NCI-H748 (cell line): ENCODE measurements at regions not wholly inside any gene's neighbourhood (a gene's known extent, or its start where the extent isn't known, plus 50 kb on each side); places are given as distances from the start of the nearest gene placed in this dataset.
"Not testable (repeated sequence)": the region's sequence is repeated elsewhere in the genome, so short reads cannot be mapped to it uniquely, and the experiment has no call there.

Experiments used
- DNase-seq: peaks from one replicate; lab custom pipeline; 2025; ENCODE audit not compliant: unreplicated experiment; lab: John Stamatoyannopoulos, UW

DNA sequence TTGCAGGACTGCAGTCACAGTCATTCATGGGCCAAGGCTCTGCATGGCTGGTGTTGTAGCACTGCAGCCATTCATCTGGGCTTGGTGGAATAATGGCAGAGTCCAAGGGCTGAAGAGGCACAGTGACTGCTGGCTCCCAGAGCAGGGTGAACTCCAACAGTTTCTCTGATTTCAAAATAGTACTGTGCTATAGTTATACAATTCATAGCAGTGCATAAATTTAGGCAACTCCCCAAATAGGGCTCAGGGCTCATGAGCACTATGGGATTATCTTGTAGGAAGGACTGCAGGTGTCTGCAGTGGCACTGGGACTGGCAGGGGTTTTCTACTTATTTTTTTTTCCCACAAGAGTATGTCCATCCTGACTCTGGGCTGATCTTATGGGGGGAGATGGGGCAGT is 642.5 kb upstream of the SGCD start:
- DNase-seq: no peak

DNA sequence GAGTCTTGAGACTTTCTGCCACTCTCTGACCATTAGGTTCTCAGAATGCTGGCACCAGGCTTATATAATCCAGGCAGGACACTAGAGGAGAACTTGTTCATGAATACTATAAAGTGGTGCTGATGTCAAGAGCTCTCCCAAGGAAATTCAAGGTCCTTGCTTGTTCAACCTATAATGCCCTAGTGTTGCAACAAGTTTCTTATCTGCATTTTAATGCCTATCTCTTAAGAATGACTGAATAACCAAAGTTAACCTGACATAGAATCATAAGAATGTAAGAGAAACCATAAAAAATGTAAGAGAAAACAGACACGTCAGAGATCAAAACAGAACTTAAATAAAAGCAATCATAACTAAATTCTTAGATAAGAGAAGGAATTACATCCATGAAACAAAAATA is 640.8 kb upstream of the SGCD start:
- no peak for DNase-seq

DNA sequence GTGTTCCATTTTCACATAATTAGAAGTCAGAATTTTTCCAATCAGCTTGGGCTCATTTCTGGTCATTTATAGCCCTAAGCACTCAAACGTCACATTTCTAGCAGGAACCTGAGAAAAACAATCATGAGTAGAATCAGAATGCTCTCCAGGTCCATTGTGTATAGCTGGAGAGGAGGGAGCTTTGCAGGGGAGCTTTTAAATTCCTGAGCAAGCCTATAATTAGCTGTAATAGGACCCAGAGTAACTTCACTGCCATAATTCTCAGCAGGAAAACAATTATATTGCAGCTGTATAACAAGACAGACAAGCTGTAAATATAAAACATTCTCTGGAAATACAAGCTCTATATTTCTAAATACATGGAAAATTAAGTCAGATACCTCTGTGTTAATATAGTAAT is 637.6 kb upstream of the SGCD start:
- DNase-seq: peak; percentile 87

DNA sequence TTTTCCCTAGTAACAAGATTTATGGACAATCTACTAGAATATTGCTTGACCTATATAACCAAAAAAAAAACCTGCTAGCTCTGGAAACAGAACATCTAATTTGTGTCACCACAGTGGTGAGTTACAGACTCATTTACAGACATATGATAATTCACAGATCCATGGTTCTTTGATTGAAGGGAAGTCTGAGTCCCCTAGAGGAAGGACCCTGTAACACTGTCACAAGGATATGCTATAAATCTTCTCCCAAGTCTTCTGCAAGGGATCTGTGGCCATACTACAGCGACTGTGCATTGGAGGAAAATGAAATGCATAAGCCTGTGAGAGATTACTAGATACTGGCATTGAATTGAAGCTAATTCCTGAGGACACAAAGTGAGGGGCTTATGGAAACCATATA is 630.6 kb upstream of the SGCD start:
- DNase-seq: no peak

DNA sequence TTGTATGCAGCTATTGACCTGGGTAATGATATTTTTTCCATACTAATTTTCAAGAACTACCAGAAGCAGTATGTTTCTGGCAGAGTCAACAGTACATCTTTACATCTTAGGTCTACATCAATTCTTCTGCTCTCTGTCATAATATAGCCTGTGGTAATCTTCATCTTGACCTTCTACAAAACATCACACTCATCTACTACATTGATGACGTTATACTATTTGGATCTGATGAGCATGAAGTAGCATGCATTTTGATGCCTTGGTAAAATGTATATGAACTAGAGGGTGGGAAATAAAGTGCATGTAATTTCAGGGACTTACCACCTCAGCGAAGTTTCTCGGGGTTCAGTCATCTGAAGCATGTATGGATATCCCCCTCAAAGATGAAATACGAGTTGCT is 629.7 kb upstream of the SGCD start:
- no peak for DNase-seq

DNA sequence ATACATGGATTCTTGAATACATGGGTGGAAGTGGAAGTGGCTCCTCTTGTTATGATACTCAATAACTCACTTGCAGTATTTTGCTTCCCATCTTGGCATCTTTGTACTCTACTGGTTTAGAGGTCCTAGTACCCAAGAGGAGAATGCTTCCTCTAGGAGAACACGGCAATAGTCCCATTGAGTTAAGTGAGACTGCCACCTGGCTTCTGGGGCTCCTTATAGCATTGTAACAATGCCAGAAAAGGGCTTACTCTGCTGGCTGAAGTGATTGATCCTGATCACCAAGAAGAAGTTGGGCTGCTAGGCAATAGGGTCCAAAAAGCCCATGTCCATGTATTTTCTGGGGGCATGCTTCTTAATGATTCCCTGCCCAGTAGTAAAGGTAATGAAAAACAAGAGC is 627.6 kb upstream of the SGCD start:
- no peak for DNase-seq

DNA sequence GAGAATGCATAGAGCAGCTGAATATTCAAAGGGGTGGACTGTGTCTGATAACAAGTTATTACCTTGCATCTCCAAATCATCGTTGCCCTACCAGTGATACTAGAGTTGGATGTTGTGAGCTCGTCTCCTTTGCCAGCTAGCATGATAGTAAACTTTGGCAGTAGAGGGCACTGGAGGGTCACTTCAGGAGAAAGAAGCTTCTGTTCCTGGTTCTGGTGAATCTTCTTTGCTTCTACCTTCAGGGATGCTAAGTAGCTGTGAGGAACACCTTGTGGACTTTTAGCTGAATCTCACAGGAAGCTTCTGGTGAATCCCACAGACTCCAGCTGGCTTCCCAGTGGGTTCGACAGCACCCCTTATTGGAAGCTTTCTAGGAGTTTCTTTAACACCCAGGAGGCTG is 626.6 kb upstream of the SGCD start:
- DNase-seq: no peak

DNA sequence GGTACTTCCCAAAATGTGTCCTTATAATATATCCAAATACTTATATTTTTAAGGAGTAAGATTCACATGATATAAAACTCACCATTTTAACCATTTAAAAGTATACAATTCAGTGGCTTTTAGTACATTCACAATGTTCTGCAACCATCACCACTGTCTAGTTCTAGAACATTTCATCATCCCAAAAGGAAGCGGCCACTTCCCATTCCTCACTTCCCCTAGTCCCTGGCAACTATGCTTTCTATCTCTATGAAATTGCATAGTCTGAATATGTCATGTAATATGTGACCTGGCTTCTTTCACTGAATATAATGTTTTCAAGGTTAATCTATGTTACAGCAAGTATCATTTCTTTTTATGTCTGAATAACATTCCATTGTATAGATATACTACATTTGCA is 615.1 kb upstream of the SGCD start:
- DNase-seq: no peak

DNA sequence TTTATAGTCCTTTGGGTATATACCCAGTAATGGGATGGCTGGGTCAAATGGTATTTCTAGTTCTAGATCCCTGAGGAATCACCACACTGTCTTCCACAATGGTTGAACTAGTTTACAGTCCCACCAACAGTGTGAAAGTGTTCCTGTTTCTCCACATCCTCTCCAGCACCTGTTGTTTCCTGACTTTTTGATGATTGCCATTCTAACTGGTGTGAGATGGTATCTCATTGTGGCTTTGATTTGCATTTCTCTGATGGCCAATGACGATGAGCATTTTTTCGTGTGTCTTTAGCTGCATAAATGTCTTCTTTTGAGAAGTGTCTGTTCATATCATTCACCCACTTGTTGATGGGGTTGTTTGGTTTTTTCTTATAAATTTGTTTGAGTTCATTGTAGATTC is 612.5 kb upstream of the SGCD start:
- not testable (repeated sequence) for DNase-seq

DNA sequence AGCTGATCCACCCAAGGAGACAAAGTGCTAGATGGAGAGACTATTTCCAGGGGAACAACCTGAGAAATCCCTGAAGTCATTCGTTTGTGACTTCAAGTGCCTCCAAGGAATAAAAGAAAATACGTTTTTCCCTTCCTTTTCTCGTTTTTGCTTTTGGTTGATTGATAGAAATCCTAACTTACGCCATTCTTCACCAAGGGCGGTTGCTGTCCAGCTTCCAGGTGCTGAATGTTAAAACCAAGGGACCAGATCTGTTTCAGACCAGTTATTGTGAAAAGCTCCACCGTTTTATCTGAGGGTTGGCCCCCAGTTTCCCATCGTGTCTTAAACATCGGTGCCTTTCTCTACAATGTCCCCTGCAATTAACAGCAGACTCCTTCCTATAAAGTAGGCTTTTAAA is 600.7 kb upstream of the SGCD start:
- DNase-seq: no peak

DNA sequence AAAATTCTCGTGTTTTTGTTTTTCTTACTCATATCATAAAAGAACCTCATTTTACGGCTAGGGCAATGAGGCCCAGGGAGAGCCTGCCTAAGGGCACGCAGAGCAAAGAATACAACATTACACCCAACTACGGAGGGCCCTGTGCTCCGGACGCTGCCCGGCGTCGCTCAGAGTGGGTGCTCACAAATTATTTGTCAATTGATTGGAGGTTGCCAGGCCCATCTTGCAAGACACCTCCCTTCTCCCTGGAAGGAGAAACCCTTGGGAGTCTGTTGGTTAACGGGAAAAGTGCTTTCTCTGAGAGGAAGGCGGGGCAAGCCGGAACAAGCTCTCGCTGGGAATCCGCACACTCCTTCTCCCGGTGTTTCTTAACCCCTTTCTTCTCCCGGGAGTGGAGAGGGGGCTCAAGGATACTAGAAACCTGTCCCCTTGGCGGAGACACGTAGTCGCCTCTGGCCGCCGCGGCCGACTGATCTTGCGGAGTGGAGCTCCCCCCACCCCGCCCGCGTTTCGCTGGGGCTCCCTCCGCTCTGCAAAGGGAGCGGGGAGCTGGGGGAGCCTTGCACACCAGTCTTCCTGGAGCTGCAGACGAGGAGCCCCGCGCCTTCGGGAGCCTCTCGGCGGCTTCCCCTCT is 599.3 kb upstream of the SGCD start:
- DNase-seq: no peak

DNA sequence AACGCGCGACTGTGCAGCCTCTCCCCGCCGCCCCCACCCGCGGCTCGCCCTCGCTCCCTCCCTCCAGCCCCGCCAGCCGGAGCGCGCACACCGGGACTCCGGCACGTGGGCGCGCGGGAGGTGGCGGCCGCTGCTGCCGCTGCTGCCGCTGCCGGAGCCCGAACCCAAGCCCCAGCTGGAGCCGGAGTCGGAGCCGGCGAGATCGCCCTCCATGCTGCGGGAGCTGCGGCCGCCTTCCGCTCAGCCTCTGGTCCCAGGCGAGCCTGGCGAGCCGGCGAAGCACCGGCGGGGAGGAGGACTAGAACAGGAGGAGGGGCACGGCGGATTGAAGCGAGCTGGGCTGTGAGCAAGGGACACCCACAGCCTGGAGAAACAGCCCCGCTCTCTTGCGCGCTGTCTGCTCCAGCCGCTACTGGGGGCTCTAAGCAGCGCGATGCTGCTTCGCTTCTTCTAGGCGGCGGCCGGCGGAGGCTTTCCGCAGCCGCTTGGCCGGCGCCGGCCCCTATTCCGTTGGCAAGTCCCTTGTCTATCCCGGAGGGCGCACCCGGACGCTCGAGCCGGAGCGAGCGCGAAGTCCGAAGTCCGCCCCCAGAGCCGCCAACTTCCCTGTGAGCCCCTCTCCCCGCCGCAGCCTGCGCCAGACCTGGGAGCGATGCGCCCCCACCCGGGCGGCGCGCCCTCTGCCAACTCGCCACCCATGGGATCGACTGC is 598.7 kb upstream of the SGCD start:
- DNase-seq: peak; percentile 81

DNA sequence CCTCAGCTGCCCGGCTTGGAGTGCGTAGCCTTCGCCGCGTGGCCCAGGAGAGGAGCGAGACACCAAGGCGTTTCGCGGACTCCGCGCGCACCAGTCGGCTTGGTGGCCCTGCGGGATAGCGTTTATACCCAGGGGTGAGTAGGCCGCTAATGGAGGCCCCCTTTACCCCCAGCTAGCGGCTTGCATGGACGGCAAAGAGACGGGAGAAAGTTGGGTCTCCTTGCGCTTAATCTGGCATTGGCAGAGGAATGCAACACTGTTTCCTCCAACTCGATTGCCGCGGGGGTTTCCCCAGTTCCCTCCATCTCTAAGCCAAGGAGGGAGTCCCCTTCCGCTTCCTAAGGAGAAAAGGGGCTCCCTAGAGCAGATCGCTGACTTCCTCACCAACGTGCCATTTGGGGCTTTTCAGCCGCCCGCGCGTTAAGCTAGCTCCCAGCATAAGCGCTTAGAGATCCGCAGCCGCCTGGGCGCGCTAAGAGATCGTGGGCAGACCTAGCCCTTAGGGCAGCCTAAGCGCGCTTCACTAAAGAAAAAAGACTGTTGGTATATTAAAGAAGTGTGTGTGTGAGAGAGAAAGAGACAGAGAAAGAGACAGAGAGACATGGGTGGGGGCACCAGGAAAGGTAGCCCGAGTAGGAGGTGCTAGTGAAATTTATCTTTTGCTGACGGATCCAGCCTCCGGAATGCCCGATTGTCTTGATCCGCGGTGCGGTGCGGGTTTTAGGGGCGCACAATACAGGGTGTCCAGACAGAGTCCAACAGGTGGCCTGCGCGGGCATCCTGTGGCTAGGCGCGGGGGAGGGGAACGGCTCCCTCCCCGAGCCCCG is 597.9 kb upstream of the SGCD start:
- DNase-seq: peak; percentile 80

DNA sequence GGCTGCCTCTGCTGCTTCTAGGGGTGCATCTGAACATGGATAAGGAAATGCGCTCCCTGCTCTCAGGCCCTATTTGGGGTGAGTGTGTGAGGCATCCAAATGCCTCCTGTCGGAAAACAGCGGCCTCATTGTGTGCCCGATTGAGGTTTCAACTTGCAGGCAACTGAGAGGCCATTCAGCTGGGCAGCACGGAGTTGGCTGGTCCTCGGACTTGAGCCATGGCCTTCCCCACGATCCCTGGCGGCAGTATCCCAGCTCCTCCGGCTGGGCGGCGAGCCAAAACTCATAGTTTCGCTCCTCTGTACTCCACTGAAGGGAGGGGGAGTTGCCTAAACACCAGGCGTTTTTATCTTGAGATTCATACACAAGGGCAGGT is 597.3 kb upstream of the SGCD start:
- DNase-seq: peak; percentile 75

DNA sequence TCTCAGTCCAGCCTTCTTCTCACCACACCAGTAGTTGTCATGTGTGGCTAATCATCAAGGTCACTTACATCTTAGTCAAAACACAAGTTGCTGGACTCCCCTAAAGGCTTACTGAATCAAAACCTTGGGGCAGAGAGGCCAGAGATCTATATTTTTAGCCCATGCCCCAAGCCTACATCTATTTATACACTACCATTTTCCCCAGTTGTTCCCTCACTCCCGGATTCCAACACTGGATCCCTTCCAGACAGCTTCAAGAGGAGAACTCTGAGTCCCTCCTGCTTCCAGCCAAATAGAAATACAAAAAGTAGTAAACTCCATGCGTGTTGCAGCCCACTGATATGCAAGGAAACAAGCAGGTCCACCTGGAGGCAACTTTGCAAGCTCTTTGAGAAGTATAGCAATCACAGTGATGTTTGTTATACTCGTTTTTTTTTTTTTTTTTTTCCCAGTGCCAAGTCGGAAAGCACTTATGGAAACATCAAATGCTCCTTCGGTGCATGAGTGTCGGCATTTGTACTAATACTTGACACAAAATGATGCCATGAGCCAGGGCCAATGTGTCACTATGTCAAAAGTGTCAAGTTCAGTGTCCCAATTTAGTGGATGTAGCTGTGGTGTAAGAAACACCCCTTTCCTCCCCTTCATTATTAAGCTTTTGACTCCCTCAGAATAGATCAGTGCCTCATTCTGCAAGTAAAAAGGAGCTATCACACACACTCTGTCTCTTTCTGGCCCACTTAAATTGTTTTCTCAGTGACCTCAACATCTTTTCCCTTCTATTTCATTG is 594.2 kb upstream of the SGCD start:
- DNase-seq: no peak

DNA sequence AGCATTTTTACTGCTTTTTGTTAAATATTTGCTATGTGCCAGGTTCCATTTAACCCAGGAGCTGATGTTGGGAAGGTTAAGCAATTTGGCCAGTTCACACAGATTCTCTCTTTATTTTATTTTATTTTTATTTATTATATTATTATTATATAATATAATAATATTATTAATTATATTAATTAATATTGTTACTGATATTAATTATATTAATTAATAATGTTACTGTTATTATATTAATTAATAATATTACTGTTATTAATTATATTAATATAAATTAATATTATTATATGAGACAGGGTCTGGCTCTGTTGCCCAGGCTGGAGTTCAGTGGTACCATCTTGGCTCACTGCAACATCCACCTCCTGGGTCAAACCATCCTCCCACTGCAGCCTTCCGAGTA is 593.0 kb upstream of the SGCD start:
- no peak for DNase-seq

DNA sequence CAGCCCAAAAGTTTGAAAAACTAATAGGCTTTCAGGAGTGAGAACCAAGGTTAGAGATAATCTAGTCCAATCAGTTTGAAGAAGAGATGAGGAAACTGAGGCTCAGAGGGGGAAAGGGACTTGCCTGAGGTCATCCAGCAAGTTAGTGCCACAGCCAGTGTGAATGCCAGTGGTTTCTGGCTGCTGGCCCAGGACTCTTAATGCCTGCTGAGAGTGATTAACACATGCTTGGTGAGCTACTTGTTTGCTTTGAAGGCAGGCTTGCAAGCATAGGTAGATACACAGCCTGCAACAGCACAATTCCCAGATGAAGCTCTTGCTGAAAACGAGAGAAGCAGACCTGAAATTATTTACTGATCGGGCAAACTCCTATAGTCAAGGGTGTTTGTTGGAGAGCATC is 591.6 kb upstream of the SGCD start:
- DNase-seq: peak; percentile 79

DNA sequence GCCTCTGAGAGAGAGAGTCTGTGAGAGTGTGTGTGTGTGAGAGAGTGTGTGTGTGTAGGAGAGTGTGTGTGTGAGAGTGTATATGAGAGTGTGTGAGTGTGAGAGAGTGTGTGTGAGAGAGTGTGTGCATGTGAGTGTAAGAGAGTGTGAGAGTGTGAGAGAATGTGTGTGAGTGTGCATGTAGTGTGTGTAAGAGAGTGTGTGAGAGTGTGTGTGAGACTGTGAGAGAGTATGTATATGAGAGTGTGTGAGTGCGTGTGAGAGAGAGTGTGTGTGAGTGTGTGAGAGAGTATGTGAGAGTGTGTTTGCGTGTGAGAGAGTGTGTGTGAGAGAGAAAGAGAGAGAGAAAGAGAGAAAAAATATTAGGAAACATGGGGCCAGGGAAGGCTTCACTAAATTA is 588.3 kb upstream of the SGCD start:
- no peak for DNase-seq

DNA sequence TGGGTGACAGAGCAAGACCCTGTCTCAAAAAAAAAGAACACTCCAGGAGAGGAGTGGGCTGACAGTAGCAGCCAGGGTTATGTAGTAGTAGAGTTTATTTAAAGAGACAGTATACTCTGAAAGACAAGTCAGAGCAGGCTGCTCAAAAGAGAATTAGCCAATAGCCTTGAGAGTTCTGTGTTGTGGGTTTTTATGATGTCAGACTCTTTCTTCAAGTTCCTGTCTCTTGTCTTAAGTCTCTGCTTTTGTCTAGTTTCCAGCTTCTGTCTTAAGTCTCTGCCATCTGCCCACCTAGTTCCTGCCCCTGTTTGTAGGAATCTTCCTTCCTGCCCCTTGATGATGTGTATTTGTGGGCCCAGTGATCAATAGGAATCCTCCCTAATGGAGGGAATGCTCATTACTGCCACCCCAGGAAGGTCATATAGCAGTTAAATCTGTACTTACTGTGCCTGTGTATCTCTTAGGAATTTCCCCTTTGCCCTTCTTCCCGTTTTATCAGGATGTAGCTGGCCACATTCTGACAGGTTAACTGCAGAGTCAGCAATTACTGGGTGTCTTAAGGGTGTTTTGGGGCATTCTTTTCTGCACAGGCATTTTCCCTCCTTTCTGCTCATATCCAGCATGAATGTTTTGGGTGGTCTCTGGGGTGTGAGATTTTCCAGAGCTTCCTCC is 580.5 kb upstream of the SGCD start:
- no peak for DNase-seq

DNA sequence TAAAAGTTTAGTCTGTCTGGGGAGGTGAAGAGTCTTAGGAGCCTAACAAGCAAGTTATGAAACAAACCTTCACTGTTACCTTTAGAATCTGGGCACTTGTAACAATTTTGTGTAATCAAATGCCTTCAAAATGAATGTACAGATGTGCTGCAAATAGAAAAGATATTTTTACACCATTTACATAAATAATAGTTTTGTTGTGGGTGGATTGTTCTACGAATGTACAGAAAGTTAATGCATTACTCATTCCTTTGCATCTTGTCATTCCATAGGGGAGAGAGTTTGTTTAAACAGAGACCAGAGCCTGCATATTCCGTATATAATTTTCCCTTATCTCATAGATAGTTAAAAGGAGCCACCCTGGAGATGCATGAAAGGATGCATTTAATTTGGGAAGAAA is 576.9 kb upstream of the SGCD start:
- DNase-seq: no peak

DNA sequence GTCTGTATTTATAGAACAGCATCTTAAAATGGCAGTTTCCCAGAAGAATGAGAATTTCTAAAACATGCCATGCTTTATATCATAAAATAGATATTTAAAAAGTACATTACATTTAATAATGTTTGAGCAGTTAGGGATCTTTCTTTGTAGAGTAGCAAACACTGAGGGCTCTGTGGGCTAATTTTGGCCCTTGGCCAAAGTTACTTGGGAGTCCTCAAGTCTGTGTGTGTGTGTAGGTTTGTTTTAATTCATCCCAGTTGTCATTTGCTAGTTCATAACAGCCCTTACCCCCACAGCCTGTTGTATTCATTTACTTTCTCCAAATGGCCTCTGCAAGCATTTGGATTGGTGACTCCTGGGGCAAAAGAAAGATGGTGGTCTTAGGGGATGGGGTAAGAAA is 576.4 kb upstream of the SGCD start:
- DNase-seq: peak; percentile 16
